ENCODE measurements at regions not wholly inside any gene's neighbourhood (a gene's known extent, or its start where the extent isn't known, plus 50 kb on each side); places are given as distances from the start of the nearest gene placed in this dataset.
"Not testable (repeated sequence)": the region's sequence is repeated elsewhere in the genome, so short reads cannot be mapped to it uniquely, and the experiment has no call there.

DNA sequence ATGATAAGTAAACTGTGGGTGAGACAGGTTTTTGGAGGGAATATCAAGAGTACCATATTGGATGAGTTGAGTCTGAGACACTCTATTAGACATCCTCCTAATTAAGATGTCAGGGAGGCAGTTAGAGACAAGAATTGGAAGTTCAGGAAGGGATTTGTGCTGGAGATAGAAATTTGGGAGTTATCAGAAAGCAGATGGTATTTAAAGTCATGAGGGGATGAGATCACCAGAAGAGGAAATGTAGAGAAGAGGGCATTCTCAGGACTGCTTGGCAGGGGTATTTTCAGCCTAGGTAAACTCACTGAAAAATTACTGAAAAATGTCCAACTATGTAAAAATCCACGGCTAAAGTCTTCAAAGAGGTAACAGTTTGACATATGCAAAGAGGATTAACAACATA, 161.6 kb upstream of the PGRMC2 start:
- H3K36me3 Mint-ChIP-seq, result peaks cover 7% of the 10 kb centered on the region; the same call in 1 of the 2 replicates

DNA sequence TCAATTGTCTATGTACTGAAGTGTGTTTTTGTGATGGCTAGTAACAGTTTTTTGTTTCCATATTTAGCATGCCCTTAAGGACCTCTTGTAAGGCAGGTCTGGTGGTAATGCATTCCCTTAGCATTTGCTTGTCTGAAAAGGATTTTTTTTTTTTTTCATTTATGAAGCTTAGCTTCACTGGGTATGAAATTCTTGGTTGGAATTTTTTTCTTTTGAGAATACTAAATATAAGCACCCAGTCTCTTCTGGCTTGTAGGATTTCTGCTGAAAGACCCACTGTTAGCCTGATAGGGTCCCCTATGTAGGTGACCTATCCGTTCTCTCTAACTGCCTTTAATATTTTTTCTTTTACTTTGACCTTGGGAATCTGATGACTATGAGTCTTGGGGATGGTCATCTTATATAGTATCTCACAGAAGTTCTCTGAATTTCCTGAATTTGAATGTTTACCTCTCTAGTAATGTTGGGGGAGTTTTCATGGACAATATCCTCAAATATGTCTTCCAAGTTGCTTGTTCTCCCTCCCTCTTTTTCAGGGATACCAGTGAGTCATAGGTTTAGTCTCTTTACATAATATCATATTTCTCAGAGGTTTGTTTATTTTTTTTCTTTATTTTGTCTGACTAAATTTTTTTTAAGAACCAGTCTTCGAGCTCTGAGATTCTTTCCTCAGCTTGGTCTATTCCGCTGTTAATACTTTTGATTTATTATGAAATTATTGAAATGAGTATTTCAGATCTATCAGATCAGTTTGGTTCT, 157.1 kb upstream of the PGRMC2 start:
- ChIA-PET POLR2A (no interaction called here), CTCF (no interaction called here)
- peaks cover 32% of the 10 kb centered on the region for H3K36me3 Mint-ChIP-seq
- no peak overlapping the region for H3K27ac Mint-ChIP-seq
- ATAC-seq, result no peak
- TF ChIP-seq MLX (CRISPR knock-in tag; IDR thresholded peaks at IDR 0.05), result no peak
- DNase-seq (ENCODE audit: low spot score), result no peak
- no peak overlapping the region for H3K4me3 Mint-ChIP-seq
- peaks cover 50% of the 10 kb centered on the region for H3K9me3 Mint-ChIP-seq
- H3K27me3 Mint-ChIP-seq (ENCODE audit: low read depth), result no peaks in the 10 kb centered on the region
- no peaks in the 10 kb centered on the region for H3K4me1 Mint-ChIP-seq

More for the DNA sequence above, 161.6 kb upstream of the PGRMC2 start:
- ATAC-seq (no peak), DNase-seq (ENCODE audit: low spot score) (no peak)
- ChIA-PET CTCF (no interaction called here), POLR2A (no interaction called here)
- H3K4me3 Mint-ChIP-seq, result no peak overlapping the region
- peaks cover under 1% of the 10 kb centered on the region for H3K4me1 Mint-ChIP-seq
- H3K27me3 Mint-ChIP-seq (ENCODE audit: low read depth), result no peaks in the 10 kb centered on the region
- no peak overlapping the region for H3K27ac Mint-ChIP-seq
- H3K9me3 Mint-ChIP-seq, result peaks cover 10% of the 10 kb centered on the region
- TF ChIP-seq GABPB1 (CRISPR knock-in tag; IDR thresholded peaks at IDR 0.05) (no peak), E2F1 (CRISPR knock-in tag; IDR thresholded peaks at IDR 0.05) (no peak), OVOL2 (CRISPR knock-in tag; IDR thresholded peaks at IDR 0.05; ENCODE audit: borderline replicate concordance) (no peak), NFE2L1 (CRISPR knock-in tag; IDR thresholded peaks at IDR 0.05) (no peak), NFATC4 (CRISPR knock-in tag; IDR thresholded peaks at IDR 0.05) (no peak)

DNA sequence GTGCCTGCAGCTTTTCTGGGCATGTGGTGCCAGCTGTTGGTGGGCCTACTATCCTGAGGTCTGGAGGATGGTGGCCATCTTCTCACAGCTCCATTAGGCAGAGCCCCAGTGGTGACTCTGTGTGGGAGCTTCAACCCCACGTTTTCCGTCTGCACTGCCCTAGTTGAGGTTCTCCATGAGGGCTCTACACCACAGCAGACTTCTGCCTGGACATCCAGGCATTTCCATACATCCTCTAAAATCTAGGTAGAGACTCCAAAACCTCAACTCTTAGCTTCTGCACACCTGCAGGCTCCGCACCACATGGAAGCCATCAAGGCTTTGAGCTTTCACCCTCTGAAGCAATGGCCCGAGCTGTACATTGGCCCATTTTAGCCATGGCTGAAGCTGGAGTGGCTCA, 153.3 kb upstream of the PGRMC2 start:
- H3K27ac Mint-ChIP-seq, result no peak overlapping the region
- peaks cover 88% of the 10 kb centered on the region for H3K9me3 Mint-ChIP-seq
- H3K4me1 Mint-ChIP-seq, result no peaks in the 10 kb centered on the region
- H3K27me3 Mint-ChIP-seq (ENCODE audit: low read depth), result peaks cover 5% of the 10 kb centered on the region; the same call in 1 of the 2 replicates
- ATAC-seq (no peak), DNase-seq (ENCODE audit: low spot score) (no peak)
- no peak overlapping the region for H3K4me3 Mint-ChIP-seq
- ChIA-PET POLR2A (no interaction called here), CTCF (interaction anchor here (0.6 to 1.0 kb wide), 2 partner anchors 81 to 135 kb away, joined by 3 to 4 read pairs; no protein-coding TSS in a partner anchor)
- H3K36me3 Mint-ChIP-seq, result peaks cover 69% of the 10 kb centered on the region
- TF ChIP-seq STAT6 (CRISPR knock-in tag; conservative IDR thresholded peaks at IDR 0.05; ENCODE audit: low read depth) (no peak), SP1 (CRISPR knock-in tag; conservative IDR thresholded peaks at IDR 0.05) (no peak), FOXP1 (CRISPR knock-in tag; IDR thresholded peaks at IDR 0.05; ENCODE audit: borderline replicate concordance) (no peak), CTCF (IDR thresholded peaks at IDR 0.05) (no peak)

DNA sequence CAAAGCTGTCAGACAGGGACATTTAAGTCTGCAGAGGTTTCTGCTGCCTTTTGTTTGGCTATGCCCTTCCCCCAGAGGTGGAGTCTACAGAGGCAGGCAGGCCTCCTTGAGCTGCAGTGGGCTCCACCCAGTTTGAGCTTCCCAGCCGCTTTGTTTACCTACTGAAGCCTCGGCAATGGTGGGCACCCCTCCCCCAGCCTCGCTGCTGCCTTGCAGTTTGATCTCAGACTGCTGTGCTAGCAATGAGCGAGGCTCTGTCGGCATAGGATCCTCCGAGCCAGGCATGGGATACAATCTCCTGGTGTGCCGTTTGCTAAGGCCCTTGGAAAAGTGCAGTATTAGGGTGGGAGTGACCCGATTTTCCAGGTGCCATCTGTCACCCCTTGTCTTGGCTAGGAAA, 149.4 kb upstream of the PGRMC2 start:
- DNase-seq (ENCODE audit: low spot score); H3K27me3 Mint-ChIP-seq (ENCODE audit: low read depth); H3K27ac Mint-ChIP-seq; H3K4me3 Mint-ChIP-seq; POLR2A ChIA-PET; CTCF ChIA-PET; H3K4me1 Mint-ChIP-seq; ATAC-seq: not testable (repeated sequence)
- Mint-ChIP-seq H3K36me3 (peaks cover 56% of the 10 kb centered on the region), H3K9me3 (peaks cover 58% of the 10 kb centered on the region)

GRCh38 chr4:128429023-128429613, 141.5 kb upstream of the PGRMC2 start:
- H3K27me3 Mint-ChIP-seq (ENCODE audit: low read depth); ATAC-seq; CTCF ChIA-PET; H3K27ac Mint-ChIP-seq; POLR2A ChIA-PET; H3K4me3 Mint-ChIP-seq; DNase-seq (ENCODE audit: low spot score); H3K4me1 Mint-ChIP-seq; H3K36me3 Mint-ChIP-seq: not testable (repeated sequence)
- H3K9me3 Mint-ChIP-seq, result peaks cover 31% of the 10 kb centered on the region
